Osteoblast (primary cell): ENCODE measurements at regions not wholly inside any gene's neighbourhood (a gene's known extent, or its start where the extent isn't known, plus 50 kb on each side); places are given as distances from the start of the nearest gene placed in this dataset.

Source experiments
- DNase-seq: peaks from one replicate; pipeline ENCODE4 v3.0.0; 2011; ENCODE audit warnings: low spot score, mixed read lengths; ENCODE audit not compliant: insufficient read length; ENCODE audit errors: missing footprints
- H2AFZ ChIP-seq: 2 replicates; pipeline ENCODE4 v1.6.0; 2011; ENCODE audit warnings: mild to moderate bottlenecking, low read length
- H3K27ac ChIP-seq: 2 replicates; pipeline ENCODE4 v1.5.1; 2011; ENCODE audit warnings: mild to moderate bottlenecking, low read depth, low read length, moderate library complexity
- H3K27me3 ChIP-seq: 2 replicates; pipeline ENCODE4 v1.6.0; 2012; ENCODE audit warnings: mild to moderate bottlenecking, control low read depth, inconsistent platforms, low read length, moderate library complexity; ENCODE audit not compliant: insufficient read depth
- H3K36me3 ChIP-seq: 2 replicates; pipeline ENCODE4 v1.5.1; 2011; ENCODE audit warnings: mild to moderate bottlenecking, low read length, control low read depth, moderate library complexity; ENCODE audit not compliant: insufficient read depth
- H3K4me1 ChIP-seq: 2 replicates; pipeline ENCODE4 v1.5.1; 2011; ENCODE audit warnings: mild to moderate bottlenecking, low read length, control low read depth, moderate library complexity; ENCODE audit not compliant: insufficient read depth
- H3K4me2 ChIP-seq: 2 replicates; pipeline ENCODE4 v1.6.0; 2011; ENCODE audit warnings: mild to moderate bottlenecking, low read length; ENCODE audit not compliant: insufficient read depth
- H3K4me3 ChIP-seq: fragments of 200-600 bp; sonication (generic); 3 replicates; pipeline ENCODE4 v1.5.1; 2012; ENCODE audit warnings: mild to moderate bottlenecking, low read length, inconsistent platforms; ENCODE audit not compliant: insufficient read depth
- H3K79me2 ChIP-seq: 2 replicates; pipeline ENCODE4 v1.6.0; 2012; ENCODE audit warnings: mild to moderate bottlenecking, low read length, control low read depth, inconsistent platforms; ENCODE audit not compliant: insufficient read depth
- H3K9me3 ChIP-seq: 2 replicates; pipeline ENCODE4 v1.5.1; 2011; ENCODE audit warnings: low read depth, low read length, control low read depth
- H4K20me1 ChIP-seq: 2 replicates; pipeline ENCODE4 v1.6.0; 2012; ENCODE audit warnings: mild to moderate bottlenecking, low read length, control low read depth; ENCODE audit not compliant: insufficient read depth
- TF ChIP-seq, protein P1 (sequence below): IDR thresholded peaks from 2 replicates; pipeline ENCODE4 v1.5.1; 2011; ENCODE audit warnings: mild to moderate bottlenecking, low read depth, low read length, moderate library complexity; ENCODE audit errors: extremely low read depth

DNA sequence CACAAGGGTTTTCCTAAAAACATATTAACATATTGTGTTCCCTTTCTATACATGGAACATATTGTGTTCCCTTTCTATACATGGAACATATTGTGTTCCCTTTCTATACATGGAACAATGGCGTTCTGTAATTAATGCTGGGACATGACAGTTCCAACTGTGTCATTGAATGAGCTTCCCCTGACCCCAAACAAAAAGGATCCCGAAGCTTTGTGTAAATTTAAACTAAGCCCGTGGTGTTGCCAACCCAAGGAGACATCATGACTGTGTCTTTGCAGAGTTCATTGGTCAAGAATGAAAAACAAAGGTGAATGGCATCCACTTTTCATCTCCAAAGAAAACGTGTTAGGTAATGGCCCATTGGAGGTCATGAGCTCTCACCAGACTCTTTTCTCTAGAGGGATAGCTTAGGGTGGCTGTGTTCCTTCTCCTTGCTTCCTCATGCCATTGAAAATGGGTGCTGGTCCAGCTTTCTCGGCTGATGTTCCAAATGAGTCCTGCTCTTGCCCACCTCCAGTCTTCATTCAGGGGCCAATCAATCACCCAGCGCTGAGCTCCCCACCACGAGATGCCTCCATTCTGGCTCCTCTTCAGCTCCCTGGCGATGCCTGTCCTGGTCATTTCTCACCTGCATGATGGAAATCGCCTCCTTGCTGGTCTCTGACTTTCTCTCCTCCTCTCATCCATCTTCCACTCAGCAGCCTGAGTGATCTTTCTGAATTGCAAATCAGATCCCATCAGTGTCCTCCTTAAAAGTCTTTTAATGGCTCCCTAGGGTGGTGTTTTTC lies 156.1 kb downstream of the VRK1 start:
- no peak overlapping the region for H3K4me2 ChIP-seq
- H3K79me2 ChIP-seq: no peaks in the 10 kb centered on the region
- H4K20me1 ChIP-seq: no peaks in the 10 kb centered on the region
- H2AFZ ChIP-seq: no peak overlapping the region
- H3K9me3 ChIP-seq: no peaks in the 10 kb centered on the region
- H3K4me3 ChIP-seq: no peak overlapping the region
- H3K36me3 ChIP-seq: no peaks in the 10 kb centered on the region
- no peak overlapping the region for H3K27ac ChIP-seq
- no peaks in the 10 kb centered on the region for H3K4me1 ChIP-seq
- TF ChIP-seq, protein P1, sequence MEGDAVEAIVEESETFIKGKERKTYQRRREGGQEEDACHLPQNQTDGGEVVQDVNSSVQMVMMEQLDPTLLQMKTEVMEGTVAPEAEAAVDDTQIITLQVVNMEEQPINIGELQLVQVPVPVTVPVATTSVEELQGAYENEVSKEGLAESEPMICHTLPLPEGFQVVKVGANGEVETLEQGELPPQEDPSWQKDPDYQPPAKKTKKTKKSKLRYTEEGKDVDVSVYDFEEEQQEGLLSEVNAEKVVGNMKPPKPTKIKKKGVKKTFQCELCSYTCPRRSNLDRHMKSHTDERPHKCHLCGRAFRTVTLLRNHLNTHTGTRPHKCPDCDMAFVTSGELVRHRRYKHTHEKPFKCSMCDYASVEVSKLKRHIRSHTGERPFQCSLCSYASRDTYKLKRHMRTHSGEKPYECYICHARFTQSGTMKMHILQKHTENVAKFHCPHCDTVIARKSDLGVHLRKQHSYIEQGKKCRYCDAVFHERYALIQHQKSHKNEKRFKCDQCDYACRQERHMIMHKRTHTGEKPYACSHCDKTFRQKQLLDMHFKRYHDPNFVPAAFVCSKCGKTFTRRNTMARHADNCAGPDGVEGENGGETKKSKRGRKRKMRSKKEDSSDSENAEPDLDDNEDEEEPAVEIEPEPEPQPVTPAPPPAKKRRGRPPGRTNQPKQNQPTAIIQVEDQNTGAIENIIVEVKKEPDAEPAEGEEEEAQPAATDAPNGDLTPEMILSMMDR: no peak
- no peaks in the 10 kb centered on the region for H3K27me3 ChIP-seq
- no peak for DNase-seq

DNA sequence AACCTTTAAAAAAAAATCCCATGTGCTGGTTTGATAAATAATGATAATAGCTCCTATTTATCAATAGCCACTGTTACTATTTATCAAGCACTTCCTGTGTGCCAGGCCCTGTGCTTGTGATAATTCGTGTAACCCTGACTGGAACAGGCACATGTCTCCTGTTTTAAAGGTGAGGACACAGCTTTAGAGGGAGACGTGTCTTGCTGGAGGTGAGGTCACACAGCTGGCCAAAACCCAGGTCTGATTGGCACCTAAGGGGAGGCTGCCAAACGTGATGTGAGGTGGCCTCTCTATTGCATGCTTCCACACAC lies 156.6 kb downstream of the VRK1 start:
- Histone ChIP-seq H3K36me3 (no peaks in the 10 kb centered on the region), H4K20me1 (no peaks in the 10 kb centered on the region), H3K4me2 (no peak overlapping the region), H3K4me3 (no peak overlapping the region), H3K9me3 (no peaks in the 10 kb centered on the region), H3K27me3 (no peaks in the 10 kb centered on the region), H3K79me2 (no peaks in the 10 kb centered on the region), H3K27ac (no peak overlapping the region), H3K4me1 (no peaks in the 10 kb centered on the region), H2AFZ (no peak overlapping the region)
- TF ChIP-seq, protein P1: no peak
- no peak for DNase-seq

DNA sequence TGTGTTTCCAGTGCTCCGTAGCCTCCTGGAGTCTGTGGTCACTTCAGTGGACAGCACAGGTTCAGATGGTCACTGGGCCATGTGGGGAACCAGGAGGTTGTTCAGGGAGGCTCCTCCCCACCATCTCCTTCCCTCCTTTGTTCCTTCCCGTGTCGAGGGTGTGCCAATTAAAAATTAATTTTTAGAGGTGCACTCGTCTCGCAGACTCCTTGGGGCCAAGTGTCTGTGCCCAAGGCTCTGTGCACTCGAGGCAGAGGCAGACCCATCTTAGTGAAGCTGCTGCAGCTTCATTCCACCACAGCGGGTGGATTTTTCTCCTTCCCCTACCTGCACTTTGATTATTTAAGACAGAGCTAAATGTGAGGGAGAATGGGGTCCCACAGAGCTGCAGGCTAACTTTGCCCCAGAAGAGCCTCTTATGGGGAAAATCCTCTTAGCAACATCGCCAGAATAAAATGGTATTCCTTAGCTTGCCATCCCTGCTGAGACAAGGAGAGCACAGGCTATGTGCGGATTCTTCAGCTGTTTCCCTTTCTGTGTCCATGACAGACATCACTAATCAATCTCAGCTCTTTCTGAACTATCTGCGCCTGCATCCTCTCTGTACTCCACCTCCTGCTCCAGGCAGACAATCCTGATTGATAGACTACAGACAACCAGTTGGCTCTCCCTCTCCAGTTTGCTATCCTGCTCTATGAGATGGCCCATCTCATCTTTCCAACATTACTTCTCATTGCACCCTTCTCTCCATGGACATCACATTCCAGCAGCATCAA lies 159.5 kb downstream of the VRK1 start:
- Histone ChIP-seq H3K36me3 (no peaks in the 10 kb centered on the region), H3K27ac (no peak overlapping the region), H3K79me2 (no peaks in the 10 kb centered on the region), H3K9me3 (peaks cover 2% of the 10 kb centered on the region), H3K27me3 (no peaks in the 10 kb centered on the region), H4K20me1 (no peaks in the 10 kb centered on the region), H2AFZ (no peak overlapping the region), H3K4me1 (no peaks in the 10 kb centered on the region), H3K4me3 (no peak overlapping the region), H3K4me2 (no peak overlapping the region)
- TF ChIP-seq, protein P1: no peak
- DNase-seq: no peak

DNA sequence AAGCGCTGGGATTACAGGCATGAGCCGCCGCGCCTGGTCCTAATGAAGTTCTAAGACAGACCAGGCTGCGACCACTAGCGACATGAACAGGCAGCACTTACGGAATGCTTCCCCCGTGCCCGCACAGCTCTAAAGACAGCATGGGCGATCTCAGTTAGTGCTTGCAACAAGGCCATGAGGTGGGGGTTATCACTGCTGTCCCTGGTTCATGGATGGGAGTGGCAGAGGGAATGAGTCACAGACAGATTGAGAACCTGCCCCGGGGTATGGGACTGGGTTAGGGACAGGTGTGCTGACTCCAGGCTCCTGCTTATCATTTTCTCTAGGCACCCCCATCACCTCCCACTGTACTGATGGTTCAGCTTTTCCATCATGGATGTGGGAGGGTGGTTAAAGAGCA lies 160.9 kb downstream of the VRK1 start:
- no peak for DNase-seq
- H3K27me3 ChIP-seq: no peaks in the 10 kb centered on the region
- TF ChIP-seq, protein P1: no peak

More for the DNA sequence above, 160.9 kb downstream of the VRK1 start:
- Histone ChIP-seq H3K9me3 (peaks cover 2% of the 10 kb centered on the region), H4K20me1 (no peaks in the 10 kb centered on the region), H3K4me1 (no peaks in the 10 kb centered on the region), H3K79me2 (no peaks in the 10 kb centered on the region), H3K4me2 (no peak overlapping the region), H3K4me3 (no peak overlapping the region), H2AFZ (no peak overlapping the region), H3K36me3 (no peaks in the 10 kb centered on the region), H3K27ac (no peak overlapping the region)
